GM04503 (cell line): ENCODE measurements at regions not wholly inside any gene's neighbourhood (a gene's known extent, or its start where the extent isn't known, plus 50 kb on each side); places are given as distances from the start of the nearest gene placed in this dataset.
"Not testable (repeated sequence)": the region's sequence is repeated elsewhere in the genome, so short reads cannot be mapped to it uniquely, and the experiment has no call there.

Source experiments
- DNase-seq: peaks from one replicate; pipeline ENCODE4 v3.0.0-alpha.2; 2012; ENCODE audit warnings: low read depth

DNA sequence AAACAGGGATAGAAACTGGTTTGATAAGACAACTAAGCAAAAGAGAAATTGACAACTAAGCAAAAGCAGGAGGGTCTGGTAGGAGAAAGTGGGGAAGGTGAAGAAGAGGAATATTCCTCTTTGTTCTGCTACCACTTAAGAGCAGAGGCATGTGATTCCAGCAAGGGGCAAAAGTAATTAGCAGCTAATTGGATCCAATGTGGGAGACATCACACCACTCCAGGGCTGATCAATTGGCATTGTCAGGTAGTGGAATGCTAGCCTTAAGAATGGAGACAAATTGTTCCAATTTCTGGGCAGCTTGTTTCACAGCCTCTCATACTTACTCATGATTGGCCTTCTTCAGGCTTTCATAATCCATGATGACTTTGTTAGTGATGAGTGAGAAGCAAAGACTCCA, 547.1 kb upstream of the GCFC2 start:
- DNase-seq = no peak

DNA sequence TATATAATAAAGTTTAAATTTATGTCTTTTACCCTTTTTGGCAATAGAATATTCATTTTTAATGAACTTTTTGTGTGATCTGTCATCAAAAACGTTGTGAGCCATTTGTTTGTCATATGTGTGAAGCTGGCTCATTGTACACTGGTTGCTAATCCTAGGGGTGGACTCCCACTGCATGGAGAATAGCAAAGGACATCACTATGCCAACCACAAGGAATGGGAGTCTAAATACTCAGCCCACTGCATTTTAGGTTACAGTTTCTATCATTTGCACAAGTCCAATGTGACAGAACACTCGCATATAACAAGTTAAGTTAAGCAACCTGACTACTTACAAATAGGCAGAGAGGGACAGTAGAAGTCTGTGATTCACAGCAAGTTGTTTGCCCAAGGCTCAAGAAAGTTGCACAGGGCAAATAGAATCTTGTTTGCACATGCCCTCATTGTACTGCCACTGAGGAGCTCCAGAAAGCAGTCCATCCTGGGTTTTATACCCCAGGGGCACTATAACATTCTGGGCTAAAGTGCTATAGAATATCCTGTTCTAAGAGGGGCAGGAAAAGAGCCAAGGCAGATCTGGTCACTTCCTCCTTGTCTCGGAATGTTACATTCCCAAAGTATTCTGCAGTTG, 545.9 kb upstream of the GCFC2 start:
- DNase-seq = no peak

DNA sequence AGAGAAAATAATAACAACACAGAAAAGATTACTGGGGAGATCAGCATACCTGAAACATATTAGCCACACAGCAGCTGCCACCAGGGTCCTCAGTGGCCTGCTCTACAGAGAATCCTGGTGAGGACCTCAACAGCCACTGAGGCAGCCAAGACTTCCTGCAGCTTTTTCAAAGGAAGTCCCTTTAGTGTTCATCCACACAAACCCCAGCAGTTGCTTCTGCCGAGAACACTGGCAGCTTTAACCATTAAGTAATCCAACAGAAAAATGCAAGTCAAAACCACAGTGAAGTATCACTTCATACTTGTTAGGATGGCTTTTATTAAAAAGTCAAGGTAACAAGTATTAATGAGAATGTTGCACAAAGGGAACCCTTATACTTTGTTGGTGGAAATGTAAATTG, 542.0 kb upstream of the GCFC2 start:
- no peak for DNase-seq

DNA sequence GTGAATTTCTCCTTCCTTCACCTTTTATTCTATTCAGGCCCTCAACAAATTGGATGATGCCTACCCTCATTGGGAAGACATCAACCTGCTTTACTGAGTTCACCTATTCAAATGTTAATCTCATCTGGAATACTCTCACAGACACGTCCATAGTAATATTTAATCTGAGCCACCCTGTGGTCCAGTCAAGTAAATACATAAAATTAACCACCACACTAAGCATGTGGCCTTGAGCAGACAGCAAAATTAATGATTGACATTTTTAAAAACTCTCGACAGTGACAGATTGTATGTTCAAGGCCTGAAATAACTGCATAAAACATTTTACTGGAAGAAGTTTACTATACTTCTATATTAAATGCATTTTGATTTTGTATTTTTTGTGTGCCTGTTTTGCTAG, 540.6 kb upstream of the GCFC2 start:
- no peak for DNase-seq

DNA sequence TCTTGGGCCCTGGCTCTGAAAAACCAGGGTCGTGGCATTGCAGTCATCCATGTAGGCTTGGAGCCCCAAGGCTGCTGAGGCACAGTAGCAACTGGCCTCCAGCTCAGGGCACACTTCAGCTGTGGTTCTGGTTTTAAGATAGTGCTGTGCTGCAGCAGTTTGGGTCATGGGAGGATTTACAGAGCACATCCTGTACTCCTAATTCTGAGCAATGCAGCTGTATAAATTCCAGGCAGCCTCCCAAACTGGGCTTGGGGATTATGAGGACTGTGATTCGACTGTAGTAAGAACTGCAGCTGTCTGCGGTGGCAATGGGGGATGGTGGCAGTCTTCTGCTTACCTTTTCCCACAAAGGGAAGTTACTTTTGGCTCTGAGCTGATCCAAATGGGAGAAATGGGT, 536.3 kb upstream of the GCFC2 start:
- DNase-seq = no peak

DNA sequence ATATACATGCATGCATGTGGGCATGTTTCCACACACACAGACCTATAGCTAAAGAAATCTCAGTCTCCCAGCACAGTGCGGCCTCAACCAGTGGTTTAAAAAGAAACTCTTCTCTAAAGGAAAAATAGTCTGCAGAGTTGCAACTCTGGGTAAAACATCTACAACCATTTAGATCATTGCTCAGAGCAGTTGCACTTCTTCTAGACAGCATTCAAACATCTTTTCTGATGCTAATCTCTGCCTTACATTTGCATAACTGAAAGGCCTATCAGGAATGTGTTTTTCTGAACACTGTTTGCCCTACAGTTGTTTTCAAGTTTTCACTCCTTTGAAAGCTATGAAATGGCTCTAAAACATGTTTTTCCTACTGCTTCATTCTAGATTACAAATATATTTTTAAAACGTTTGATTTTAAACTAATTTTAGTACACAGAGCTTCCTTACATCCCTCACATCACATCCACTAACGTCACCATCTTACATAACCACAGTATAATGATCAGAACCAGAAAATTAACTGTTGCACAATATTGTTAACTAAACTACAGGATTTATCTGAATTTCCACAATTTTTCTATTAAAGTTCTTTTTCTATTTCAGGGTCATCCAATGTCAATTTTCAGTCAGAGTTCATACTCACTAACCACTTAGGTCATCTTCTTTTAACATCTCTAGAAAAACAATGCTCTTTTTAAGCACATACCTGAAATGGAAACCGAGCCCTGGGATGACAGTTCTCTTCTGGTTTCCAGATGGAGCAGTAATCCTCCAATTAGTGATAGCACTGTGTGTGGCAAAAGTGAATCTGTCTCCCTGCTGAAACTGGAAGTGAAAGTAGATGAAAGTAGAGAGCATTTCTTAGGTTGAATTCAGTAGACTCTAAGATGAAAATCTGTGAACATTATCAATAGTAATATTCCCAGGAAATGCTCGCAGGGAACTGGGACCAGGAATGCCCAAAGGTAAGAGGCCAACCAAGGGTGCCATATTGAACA, 501.6 kb upstream of the GCFC2 start:
- no peak for DNase-seq

DNA sequence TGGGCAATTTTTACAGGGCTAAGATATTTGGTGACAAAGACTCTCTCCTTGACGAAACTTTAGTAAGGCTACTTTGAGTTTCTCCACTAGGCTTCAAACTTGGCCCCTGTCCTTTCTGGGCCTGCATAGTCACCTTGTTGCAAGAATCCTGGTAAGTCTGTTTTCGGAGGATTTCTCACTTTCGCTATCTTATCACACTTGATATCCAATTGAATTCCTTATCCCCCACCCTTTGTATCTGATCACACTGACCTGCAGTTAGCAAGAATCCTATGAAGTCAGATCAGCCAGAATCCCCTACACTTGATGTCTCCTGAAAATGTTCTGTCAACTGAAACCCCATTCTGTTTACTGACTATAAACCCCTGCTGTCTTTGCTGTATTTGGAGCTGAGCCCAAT, 499.8 kb upstream of the GCFC2 start:
- no peak for DNase-seq

DNA sequence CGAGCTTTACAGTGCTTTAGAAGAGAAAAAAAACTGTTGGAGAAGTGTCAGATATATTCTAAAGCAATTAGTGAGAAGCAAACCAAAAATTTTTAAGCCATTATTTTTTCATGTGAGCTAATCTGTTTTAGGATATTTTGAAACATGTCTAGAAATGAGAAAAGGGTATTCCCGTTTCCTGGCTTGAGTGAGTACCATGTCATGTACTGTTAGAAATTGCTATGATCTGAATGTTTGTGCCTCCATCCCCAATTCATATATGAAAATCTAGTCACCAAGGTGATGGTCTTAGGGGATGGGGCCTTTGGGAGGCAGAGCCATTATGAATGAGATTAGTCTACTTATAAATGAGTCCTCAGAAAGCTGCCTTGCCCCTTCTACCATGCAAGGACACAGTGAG, 493.3 kb upstream of the GCFC2 start:
- no peak for DNase-seq

DNA sequence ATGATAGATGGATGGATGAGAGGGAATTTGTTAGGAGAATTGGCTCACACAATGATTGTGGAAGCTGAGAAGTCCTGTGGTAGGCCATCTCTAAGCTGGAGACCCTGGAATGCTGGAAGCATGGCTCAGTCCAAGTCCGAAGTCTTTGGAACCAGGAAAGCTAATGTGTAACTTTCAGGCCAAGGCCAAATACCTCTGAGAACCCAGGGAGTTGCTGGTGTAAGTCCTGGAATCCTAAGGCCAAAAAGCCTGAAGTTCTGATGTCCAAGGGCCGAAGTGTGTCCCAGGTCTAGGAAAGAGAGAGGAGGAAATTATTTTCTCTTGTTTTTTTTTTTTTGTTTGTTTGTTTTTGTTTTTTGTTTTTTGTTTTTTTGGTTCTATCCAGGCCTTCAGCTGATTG, 492.2 kb upstream of the GCFC2 start:
- DNase-seq = no peak

DNA sequence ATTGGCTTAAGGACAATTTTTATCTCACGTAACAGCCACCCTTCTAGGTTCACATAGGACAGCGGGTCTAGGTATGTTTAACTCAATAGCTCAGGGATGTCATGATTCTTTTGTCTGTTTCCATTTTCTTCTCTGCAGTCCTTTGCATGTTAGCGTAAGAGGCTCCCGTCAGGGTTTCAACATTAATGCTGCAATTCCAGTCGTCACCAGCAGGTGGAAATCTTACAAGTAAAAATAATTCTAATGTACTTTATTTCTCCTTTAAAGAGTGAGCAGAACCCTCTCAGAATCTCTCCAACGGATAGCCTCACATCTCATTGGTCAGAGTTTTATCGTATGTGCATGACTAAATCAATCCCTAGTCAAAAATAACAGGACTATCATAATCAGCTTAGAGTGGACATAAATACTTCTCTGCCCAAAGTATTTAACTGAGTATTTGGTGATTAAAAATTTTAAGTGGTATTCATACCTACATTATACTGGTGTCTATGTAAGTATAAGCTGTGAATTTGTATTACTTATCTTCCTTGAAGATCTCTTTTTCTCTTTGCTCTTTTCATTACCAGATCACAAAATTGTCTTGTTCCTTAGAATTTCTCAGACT, 487.2 kb upstream of the GCFC2 start:
- DNase-seq = peak; percentile 5

DNA sequence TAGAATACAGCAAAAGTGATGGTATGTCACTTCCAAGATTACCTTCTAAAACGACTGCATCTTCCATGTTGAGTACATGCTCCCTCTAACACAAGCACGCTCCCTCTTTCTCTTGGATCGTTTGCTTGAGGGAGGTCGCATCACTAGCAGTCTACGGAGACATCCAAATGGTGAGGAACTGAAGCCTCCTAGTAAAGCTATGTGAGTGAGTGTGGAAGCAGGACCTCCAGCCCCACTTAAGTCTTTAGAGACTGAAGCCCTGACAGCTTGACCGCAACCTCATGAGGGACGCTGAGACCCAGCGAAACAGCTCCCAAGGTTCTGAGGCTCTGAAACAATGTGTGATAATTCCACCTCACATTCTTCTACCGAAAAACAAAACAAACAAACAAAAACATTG, 486.7 kb upstream of the GCFC2 start:
- DNase-seq = no peak

DNA sequence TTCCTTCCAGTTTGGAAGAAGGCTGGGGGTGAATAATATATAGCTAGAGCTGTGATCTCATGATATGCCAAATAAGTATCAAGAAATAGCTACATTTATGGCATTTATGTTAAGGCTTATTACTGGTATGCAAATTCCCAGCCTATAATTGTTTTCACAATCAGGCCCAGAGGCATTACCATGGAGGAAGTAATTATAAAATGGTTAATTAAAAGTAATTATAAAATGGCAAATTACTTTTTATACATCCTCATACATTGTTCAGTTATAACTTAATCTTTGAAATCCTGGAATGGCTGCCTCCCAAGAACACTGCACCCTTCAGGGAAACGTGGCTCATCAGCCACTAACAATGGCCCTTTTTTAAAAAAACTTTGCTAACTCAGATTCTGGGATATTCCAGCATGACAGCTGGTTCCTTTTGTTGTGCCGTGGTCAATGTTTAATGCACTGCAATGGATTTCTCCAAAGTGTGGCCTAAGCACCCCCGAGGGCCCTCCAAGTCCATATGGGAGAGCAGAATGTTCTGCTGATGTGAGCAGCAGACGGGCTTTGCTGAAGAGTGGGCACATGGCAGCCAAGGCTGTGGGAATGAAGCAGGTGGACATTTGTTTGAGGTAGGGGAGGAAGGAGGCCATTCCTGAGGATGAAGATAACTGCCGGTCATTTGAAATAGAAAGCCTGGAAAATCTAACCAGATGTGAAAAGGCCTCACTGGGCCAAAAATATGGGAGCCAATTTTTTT, 483.5 kb upstream of the GCFC2 start:
- DNase-seq = no peak

DNA sequence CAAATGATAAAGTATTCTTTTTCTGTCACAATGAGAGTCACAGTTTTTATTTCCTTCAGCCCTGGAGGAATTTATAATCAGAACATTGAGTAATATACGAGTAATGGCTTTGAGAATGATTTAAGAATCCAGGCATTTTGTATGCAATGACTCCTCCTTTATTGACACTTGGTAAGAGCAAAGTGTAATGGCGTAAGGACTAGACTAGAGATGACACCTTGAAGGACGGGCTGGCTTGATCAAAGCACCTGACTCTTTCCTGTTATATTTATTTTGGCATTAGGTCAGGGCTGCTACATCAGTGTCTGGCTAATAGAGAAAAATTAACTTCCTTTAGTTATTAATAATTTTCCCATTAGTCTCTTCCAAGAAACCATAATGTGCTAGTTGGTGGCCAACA, 482.4 kb upstream of the GCFC2 start:
- no peak for DNase-seq

DNA sequence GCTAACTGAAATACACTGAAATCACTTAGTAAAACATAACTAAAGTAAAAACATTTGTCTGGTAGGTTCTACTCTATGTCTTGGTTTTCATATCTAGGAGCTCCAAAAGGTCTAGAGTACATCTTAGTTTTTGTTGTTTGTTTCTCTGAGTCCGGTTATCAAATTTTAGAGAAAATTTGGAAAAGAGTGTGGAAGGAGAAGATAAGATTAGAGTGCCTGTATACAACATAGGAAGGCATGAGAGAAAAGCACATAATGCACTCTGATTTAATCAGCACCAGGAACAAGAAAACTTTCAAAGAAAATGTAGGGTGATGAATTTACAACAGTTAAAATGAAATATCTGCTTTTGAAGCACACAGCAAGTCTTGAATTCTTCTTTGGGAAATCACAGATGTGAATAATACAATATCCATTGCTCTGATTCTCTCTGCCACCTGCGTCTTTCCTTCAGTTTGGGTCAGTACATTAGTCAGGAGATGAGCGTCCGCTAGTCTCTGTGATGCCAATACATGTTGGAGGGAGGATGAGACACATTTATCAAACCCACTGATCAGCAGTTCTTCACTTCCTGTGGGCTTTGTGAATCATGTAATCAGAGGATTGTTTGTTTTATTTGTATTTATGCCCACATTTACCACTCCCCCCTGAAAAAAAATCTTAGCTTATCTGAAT, 477.8 kb upstream of the GCFC2 start:
- no peak for DNase-seq

DNA sequence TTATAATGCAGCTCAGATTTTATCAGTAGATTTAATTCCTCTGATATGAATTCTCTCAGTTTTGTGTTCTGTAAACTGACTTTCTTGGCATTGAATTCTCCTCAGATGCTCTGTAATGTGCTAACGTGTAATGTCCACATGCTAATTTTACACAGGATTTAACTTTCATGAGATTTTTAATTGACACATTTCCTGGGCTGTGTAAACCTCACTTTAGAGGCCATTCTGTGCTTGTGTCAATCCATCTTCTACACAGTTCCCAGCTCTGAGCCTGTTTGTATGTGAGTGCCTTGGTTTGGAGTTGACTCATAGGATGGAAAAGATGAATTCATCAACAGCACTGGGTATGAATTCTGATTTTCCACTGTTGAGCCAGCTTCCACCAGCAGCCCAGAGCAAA, 476.7 kb upstream of the GCFC2 start:
- no peak for DNase-seq

DNA sequence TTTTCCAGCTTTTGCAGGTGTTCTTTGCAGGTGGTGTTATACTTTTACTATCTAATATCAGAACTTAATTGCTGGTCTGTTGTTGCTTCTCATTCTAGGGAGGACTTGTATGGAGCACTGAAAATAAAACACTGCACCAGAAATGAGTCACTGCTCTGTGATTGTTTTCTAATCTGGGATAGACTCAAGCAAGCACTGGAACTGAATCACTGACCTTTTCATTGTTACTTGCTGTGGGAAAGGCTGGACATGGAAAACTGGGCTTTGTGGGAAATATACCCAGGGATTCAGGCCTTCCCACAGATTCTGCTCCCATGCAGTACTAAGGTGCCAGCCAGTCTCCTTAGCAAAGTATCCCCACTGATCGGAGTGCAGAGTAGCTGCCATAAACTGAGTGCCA, 470.0 kb upstream of the GCFC2 start:
- no peak for DNase-seq

DNA sequence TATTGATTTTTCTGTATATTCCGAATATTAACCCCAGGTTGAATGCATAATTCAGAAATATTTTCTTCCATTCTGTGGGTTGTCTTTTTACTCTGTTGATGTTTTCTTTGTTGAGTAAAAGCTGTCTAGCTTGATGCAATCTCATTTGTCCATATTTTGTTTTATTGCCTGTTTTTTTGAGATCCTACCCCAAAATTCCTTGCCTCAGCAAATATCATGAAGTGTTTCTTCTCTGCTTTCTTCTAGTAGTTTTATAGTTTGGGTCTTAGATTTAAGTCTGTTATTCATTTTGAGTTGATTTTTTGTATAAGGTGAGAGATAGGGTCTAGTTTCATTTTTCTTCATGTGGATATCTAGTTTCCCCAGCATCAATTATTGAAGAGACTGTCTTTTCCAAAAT, 467.9 kb upstream of the GCFC2 start:
- DNase-seq = no peak

DNA sequence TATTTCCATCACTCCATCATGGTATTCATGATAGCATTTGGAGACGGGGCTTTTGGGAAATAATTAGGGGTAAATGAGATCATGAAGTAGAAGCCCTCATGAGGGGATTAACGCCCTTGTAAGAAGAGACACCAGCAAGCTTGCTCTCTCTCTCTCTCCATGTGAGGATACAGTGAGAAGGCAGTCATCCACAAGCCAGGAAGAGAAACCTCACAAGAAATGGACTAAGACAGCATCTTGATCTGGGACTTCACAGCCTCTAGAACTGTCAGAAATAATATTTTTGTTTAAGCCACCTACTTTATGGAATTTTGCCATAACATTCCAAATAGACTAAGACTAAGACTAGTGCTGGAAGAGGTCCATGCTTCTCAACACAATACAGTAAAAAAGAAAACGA, 464.6 kb upstream of the GCFC2 start:
- no peak for DNase-seq

DNA sequence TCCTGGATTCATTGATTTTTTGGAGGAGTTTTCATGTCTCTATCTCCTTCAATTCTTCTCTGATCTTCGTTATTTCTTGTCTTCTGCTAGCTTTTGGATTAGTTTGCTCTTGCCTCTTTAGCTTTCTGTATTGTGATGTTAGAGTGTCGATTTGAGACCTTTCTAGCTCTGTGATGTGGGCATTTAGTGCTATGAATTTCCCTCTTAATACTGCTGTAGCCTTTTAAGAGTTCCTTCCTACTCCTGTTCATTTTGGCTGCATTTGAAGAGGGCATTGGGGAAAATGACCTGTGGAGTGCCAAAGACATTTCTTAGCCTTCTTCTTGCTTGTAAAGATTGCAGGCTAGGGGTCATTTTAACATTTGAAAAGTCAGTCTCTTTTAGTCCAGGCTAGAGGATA, 463.8 kb upstream of the GCFC2 start:
- no peak for DNase-seq

DNA sequence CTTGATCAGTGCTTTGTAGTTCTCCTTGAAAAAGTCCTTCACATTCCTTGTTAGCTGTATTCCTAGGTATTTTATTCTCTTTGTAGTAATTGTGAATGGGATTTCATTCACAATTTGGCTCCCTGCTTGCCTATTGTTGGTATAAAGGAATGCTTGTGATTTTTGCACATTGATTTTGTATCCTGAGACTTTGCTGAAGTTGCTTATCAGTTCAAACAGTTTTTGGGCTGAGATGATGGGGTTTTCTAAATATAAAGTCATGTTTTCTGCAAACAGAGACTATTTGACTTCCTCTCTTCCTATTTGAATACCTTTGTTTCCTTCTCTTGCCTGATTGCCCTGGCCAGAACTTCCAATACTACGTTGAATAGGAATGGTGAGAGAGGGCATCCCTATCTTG, 462.5 kb upstream of the GCFC2 start:
- not testable (repeated sequence) for DNase-seq

DNA sequence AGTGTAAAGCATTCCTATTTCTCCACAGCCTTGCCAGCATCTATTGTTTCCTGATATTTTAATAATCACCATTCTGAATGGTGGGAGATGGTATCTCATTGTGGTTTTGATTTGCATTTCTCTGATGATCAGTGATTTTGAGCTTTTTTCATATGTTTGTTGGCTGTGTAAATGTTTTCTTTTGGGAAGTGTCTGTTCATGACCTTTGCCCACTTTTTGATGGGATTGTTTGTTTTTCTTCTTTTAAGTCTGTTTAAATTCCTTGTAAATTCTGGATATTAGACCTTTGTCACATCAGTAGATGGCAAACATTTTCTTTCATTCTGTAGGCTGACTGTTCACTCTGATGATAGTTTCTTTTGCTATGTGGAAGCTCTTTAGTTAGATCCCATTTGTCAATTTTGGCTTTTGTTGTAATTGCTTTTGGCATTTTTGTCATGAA, 461.5 kb upstream of the GCFC2 start:
- DNase-seq = not testable (repeated sequence)

DNA sequence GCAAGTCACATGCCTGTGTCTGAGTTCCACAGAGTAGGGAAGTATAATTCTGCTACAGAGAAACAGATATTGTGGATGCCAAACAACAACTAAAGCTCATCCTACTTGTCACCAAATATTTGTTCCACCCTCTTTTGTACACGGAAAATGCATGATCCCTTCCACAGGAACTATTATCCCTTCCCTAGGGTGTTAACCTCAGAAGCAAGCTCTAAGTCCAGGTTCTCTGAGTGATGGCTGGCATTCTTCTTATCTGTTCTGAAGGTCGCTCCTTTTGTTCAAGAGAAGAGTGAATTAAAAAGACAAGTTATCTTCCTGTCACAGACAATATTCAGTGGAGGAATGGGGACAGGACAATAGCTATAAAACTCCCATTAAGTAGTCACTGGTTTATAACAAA, 460.1 kb upstream of the GCFC2 start:
- DNase-seq = no peak
